ENCODE measurements at regions not wholly inside any gene's neighbourhood (a gene's known extent, or its start where the extent isn't known, plus 50 kb on each side); places are given as distances from the start of the nearest gene placed in this dataset.

DNA sequence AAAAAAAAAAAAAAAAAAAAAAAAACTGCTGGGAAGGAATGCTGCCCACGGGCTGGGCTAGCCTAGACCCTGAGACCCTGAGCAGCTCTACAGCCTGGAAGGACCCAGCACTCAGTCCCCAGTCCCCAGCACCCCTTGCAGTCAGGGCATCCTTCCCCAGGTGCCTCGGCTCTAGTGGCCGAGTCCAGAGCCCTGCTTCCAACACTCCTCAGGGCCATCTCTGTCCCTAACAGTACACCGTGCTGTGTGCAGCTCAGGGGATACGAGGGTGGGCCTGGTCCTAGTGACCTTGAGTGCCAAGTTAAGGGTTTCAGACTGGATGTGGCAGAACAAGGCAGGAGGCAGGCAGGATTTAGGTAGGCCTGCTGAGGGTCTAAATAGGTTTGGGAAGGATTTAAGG, 50.2 kb upstream of the LRP8 start:
- no peak for FAIRE-seq

DNA sequence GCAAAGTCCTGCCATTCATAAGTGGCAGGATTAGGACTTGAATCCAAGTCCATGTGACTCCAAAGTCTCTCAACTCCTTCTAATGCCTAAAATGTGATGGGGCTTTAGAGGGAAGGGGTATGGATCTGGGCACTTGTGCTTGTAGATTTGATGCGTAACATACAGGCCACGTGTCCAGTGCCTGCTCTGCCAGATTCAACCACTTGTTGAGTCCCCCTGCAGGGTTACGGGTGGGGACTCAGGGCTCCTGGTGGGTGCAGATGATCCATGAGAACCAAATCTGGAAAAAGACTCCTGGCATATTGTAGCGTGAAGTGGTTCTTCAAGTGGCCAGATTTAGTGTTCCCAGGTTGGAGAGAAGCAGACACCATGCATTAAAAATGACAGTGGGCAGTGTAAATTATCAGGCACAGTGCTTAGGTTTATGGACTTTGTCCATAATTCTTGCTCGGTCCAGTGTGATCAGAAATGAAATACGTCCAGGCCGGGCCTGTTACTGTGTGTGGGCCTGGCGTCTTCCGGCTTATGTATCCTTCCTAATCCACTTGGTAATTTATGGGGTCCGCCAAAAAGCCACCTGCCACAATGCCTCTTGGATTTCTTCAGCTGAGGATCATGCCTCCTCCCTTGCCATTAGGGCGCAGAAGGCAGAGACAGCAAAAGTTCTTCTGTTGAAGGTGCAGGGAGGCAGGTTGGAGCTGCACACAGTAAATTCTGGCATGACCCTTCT, 51.2 kb upstream of the LRP8 start:
- no peak for FAIRE-seq

GRCh38 chr1:53379662-53380002, 51.8 kb upstream of the LRP8 start:
- no peak for FAIRE-seq

DNA sequence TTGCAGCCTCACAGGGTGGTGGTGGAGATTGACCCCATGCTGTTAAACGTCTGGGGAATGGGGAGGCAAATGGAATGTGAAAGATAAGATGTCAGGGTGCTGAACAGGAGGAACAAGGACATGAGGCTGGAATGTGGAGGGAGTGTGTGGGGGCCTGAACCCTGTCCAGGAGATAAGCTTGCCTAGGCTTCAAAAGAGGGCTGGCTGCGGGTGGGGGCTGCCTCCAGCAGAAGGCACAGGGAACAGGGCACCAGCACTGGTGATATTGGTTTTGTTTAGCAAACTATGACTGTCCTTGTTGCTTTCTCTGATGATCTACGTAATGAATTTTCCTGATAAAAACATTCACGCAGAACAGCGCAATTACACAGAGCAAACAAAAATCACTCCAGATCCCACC, 52.4 kb upstream of the LRP8 start:
- no peak for FAIRE-seq

GRCh38 chr1:53381790-53382401, 54.0 kb upstream of the LRP8 start:
- FAIRE-seq, result no peak

- no peak for FAIRE-seq
Measured at GRCh38 chr1:53383136-53383870, 55.4 kb upstream of the LRP8 start.

GRCh38 chr1:53384796-53385195, 56.9 kb upstream of the LRP8 start:
- FAIRE-seq, result no peak

GRCh38 chr1:53385276-53386225, 57.7 kb upstream of the LRP8 start:
- FAIRE-seq, result no peak

- no peak for FAIRE-seq
Measured at GRCh38 chr1:53388963-53389362, 61.1 kb upstream of the LRP8 start.

DNA sequence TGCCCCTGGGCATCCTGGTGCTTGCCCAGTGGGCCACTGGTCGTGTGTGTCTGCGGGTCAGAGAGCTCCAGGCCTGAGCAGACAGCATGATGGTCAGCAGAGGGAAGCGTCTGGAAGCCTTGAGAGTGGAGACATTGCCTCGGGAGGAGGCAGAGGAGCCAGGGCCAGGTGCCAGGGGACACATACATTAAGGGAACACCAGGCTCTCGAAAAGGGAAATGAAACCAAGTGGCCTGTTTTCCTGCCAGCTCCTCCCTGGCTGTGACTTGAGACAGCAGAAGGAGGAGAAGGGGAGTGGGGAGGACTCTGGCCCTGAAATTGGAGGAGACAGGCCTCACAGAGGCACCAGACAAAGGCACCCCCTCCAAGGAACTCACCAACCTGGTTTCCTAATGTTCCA, 62.4 kb upstream of the LRP8 start:
- FAIRE-seq, result no peak

- FAIRE-seq, result no peak
Measured at GRCh38 chr1:53390736-53391135, 62.9 kb upstream of the LRP8 start.

GRCh38 chr1:53391296-53391695, 63.4 kb upstream of the LRP8 start:
- FAIRE-seq, result no peak

DNA sequence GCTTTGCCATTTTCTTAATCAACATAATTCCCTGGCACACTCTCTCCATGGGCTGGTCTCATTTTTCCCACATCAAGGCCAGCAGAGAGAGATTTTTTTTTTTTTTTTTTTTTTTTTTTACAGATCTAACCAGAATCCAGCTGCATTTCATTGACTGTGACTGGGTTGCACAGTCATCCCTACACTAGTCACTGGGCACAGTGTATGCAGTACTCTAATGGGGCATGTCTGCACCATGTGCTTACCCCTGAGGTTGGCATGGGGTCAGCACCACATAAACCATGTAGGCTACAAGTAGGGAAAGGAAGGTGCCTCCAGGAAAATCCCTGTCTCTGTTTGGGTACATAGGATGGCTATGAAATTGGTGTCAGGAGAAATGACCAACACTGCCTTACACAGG, 64.1 kb upstream of the LRP8 start:
- no peak for FAIRE-seq

GRCh38 chr1:53392460-53392859, 64.6 kb upstream of the LRP8 start:
- no peak for FAIRE-seq

DNA sequence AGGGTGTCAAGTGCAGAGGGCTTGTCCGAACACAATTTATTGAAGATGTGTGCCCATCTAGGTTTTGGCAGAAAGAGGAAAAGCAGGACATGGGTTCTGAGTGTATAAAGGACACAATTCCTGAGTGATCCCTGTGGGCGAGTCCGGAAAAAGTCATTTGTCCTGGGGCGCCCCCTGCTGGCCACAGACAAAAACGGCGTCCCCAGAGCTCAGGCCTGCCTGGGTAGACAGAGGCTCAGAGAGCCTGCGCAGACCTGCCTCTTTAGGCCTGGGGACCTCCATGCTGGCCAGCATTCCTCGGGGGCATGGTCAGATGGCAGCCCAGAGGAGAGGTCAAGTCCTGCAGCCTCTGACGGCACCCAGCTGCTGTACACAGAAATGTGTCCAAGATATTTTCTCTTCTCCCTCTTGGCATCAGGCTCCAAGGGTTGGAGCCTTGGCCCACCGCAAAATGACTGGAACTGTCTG, 65.5 kb upstream of the LRP8 start:
- peak; percentile 68 for FAIRE-seq

GRCh38 chr1:53394306-53394705, 64.9 kb upstream of the DMRTB1 start:
- no peak for FAIRE-seq

GRCh38 chr1:53395671-53396215, 63.5 kb upstream of the DMRTB1 start:
- FAIRE-seq, result no peak

DNA sequence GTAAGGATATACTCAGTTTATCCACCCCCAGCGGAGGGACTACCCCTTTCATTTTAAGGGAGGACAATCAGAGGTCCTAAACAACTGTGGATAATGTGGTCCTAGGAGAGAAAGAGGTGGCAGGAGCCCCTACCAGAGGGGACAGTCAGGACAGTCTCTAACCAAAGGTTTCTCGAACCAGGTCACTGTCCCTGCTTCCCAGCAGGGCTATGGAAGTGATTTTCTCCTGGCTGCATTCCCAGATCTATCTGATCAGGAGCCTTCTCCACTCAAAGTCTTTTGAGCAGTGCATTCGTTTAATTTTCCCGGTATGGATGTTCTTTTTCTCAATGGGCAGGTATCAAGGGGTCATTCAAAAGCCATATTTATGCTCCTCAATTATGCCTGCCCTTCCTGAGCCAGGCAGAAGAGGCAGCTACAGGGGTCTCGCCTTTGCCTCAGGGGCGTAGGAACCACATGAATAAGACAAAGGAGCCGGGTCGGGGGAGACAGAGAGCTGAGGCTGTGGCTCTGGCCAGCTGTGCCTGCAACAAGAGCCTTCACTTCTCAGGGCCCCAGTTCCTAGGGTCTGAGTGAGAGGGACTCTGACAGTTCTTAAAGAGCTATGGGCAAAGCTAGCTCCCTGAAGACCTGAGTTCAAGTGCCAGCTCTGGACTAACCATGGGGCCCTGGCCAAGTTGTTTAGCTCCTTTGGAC, 62.5 kb upstream of the DMRTB1 start:
- FAIRE-seq, result no peak

GRCh38 chr1:53398091-53398490, 61.1 kb upstream of the DMRTB1 start:
- no peak for FAIRE-seq

- FAIRE-seq, result no peak
Measured at GRCh38 chr1:53398576-53399365, 60.4 kb upstream of the DMRTB1 start.

Measured in A204.1 (cell line).